HEK293T (cell line): ENCODE measurements at regions not wholly inside any gene's neighbourhood (a gene's known extent, or its start where the extent isn't known, plus 50 kb on each side); places are given as distances from the start of the nearest gene placed in this dataset.

Experiments used
- CTCF ChIA-PET: fragments of 350-600 bp; formaldehyde crosslinking; extraction: SDS; loops from one replicate; lab custom pipeline; 2021; ENCODE audit warnings: antibody characterized with exemption, inconsistent platforms; lab: Yijun Ruan, JAX
- POLR2A ChIA-PET: fragments of 350-600 bp; formaldehyde crosslinking; extraction: SDS; loops from one replicate; lab custom pipeline; 2020; ENCODE audit warnings: antibody characterized with exemption, inconsistent platforms; lab: Yijun Ruan, JAX
- DNase-seq: peaks from one replicate; pipeline ENCODE4 v3.0.0; 2012; ENCODE audit warnings: mixed read lengths; ENCODE audit errors: extremely low spot score
- ARNT ChIP-seq: fragments of 450-650 bp; IDR thresholded peaks from 2 replicates; pipeline ENCODE4 v1.6.1; 2017; ENCODE audit warnings: mild to moderate bottlenecking
- BHLHE40 ChIP-seq: fragments of 450-650 bp; IDR thresholded peaks from 2 replicates; pipeline ENCODE4 v1.6.1; 2016; ENCODE audit warnings: mild to moderate bottlenecking, moderate library complexity, borderline replicate concordance
- CTBP1 ChIP-seq: fragments of 450-650 bp; IDR thresholded peaks from 2 replicates; pipeline ENCODE4 v1.6.1; 2016; ENCODE audit warnings: borderline replicate concordance
- ELF4 ChIP-seq: fragments of 450-650 bp; IDR thresholded peaks from 2 replicates; pipeline ENCODE4 v1.6.1; 2017; ENCODE audit warnings: antibody characterized with exemption
- FOXA1 ChIP-seq: fragments of 450-650 bp; IDR thresholded peaks from 2 replicates; pipeline ENCODE4 v1.6.1; 2016; ENCODE audit warnings: mild to moderate bottlenecking
- FOXK2 ChIP-seq: fragments of 450-650 bp; IDR thresholded peaks from 2 replicates; pipeline ENCODE4 v1.6.1; 2016; ENCODE audit warnings: mild to moderate bottlenecking
- FOXM1 ChIP-seq: fragments of 450-650 bp; IDR thresholded peaks from 2 replicates; pipeline ENCODE4 v1.6.1; 2017; ENCODE audit warnings: mild to moderate bottlenecking, borderline replicate concordance
- HDGF ChIP-seq: fragments of 450-650 bp; IDR thresholded peaks from 2 replicates; pipeline ENCODE4 v1.6.1; 2017; ENCODE audit warnings: antibody characterized with exemption, borderline replicate concordance
- L3MBTL2 ChIP-seq: fragments of 450-650 bp; conservative IDR thresholded peaks from 2 replicates; pipeline ENCODE4 v1.6.1; 2016; ENCODE audit warnings: mild to moderate bottlenecking
- LEF1 ChIP-seq: fragments of 450-650 bp; IDR thresholded peaks from 2 replicates; pipeline ENCODE4 v1.6.1; 2017; ENCODE audit warnings: mild to moderate bottlenecking, borderline replicate concordance
- NFRKB ChIP-seq: fragments of 450-650 bp; IDR thresholded peaks from 2 replicates; pipeline ENCODE4 v1.6.1; 2016; ENCODE audit warnings: mild to moderate bottlenecking, moderate library complexity
- SP1 ChIP-seq: fragments of 450-650 bp; IDR thresholded peaks from 2 replicates; pipeline ENCODE4 v1.6.1; 2017
- SUZ12 ChIP-seq: fragments of 450-650 bp; IDR thresholded peaks from 2 replicates; pipeline ENCODE4 v1.6.1; 2016; ENCODE audit warnings: mild to moderate bottlenecking
- TARDBP ChIP-seq: fragments of 450-650 bp; IDR thresholded peaks from 2 replicates; pipeline ENCODE4 v1.6.1; 2016
- ZNF384 ChIP-seq: fragments of 450-650 bp; IDR thresholded peaks from 2 replicates; pipeline ENCODE4 v1.6.1; 2016
- TF ChIP-seq, protein P1 (sequence below): fragments of 450-650 bp; IDR thresholded peaks from 2 replicates; pipeline ENCODE4 v1.6.1; 2016

DNA sequence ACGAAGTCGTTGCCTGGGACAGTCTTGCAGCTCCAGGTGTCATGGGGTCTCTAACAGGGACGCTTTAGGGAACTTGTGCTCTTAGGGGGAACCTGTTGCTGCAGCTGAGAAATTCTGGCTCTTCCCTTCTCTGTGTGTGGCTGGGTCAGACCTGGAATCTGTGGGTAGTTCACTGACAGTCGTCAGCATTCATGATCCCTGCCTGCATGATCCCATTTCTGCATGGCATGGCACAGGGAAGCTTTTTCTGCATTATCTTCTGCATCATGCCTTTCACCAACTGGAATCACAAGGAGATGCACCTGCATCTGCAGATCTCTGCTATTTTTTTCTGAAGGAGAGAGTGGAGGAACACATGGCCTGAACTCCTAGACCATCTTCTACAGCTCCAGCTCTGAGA lies 85.6 kb downstream of the SOX9 start:
- POLR2A ChIA-PET: no interaction called here

DNA sequence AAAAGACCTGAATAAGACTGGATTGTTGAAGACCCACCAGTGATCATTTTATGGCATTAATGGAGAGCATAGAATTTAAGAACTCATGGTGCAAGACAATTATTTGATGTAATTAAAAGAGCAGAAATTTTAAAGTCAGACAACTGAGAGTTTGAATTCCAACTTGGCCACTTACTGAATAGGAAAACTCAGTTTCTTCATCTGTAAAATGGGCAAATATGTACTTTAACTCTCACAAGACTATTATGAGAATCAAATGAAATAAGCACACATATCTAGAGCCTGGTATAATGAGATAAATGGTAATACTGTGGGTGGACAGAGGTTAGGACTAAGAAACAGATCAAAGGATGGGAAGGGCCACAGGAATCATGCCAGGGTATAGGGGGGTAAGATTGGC lies 88.0 kb downstream of the SOX9 start:
- ChIA-PET POLR2A (no interaction called here), CTCF (no interaction called here)
- DNase-seq: no peak
- TF ChIP-seq FOXA1 (no peak), CTBP1 (no peak), ELF4 (no peak), LEF1 (no peak)

More for the DNA sequence above, 85.6 kb downstream of the SOX9 start:
- no peak for DNase-seq
- CTCF ChIA-PET: no interaction called here
- TF ChIP-seq CTBP1 (no peak), FOXA1 (no peak), BHLHE40 (no peak), TARDBP (no peak), NFRKB (no peak), SP1 (no peak), L3MBTL2 (no peak), SUZ12 (no peak), ELF4 (no peak), ZNF384 (no peak), ARNT (no peak), HDGF (no peak), FOXM1 (no peak), LEF1 (no peak), FOXK2 (no peak)
- TF ChIP-seq, protein P1, sequence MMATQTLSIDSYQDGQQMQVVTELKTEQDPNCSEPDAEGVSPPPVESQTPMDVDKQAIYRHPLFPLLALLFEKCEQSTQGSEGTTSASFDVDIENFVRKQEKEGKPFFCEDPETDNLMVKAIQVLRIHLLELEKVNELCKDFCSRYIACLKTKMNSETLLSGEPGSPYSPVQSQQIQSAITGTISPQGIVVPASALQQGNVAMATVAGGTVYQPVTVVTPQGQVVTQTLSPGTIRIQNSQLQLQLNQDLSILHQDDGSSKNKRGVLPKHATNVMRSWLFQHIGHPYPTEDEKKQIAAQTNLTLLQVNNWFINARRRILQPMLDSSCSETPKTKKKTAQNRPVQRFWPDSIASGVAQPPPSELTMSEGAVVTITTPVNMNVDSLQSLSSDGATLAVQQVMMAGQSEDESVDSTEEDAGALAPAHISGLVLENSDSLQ: no peak

DNA sequence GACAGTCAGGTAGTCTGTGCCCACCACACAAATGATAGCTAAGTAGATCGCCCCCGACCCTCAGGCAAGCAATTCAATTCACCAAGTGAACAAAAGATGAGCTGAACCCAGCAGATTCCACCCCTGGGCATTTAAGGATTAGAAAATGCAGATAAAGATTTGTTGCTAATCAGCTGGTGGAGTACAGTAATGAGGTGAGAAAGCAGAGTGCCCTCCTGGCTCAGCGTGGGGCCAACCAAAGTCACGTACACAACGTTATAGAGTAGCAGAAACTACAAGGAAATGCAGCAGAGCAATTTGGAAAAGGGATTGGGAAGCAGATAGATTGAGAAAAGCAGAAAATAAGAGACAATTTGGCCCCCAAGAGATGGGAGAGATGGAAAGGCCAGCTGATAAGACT lies 91.2 kb downstream of the SOX9 start:
- POLR2A ChIA-PET: no interaction called here
- no peak for DNase-seq
- CTCF ChIA-PET: no interaction called here

DNA sequence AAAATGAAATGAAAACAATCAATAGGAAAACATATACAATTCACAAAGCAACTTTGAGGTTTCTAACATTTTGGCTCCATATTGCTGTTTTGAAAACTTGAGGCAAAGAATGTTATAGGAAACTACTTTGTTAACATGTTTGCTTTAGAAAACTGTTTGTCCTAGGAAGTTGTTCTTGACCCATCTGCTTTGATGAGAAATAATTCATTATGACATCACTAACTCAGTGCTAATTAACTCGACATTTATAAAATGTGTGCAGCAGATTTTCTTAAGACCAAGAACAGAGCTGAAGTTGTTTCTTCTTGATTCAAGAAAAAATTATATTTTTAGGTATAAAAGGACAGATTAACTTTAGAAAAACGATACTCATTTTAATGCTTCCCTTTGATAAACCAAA lies 94.7 kb downstream of the SOX9 start:
- TF ChIP-seq FOXK2 (no peak), TARDBP (no peak), LEF1 (no peak), SUZ12 (no peak), ELF4 (no peak), FOXA1 (no peak)

More for the DNA sequence above, 91.2 kb downstream of the SOX9 start:
- TF ChIP-seq ZNF384 (no peak), CTBP1 (no peak), BHLHE40 (no peak), TARDBP (no peak), FOXK2 (no peak), FOXM1 (no peak), SP1 (no peak), HDGF (no peak), NFRKB (no peak), ELF4 (no peak), LEF1 (no peak), FOXA1 (no peak), L3MBTL2 (no peak), SUZ12 (no peak), ARNT (no peak)
- TF ChIP-seq, protein P1: no peak

DNA sequence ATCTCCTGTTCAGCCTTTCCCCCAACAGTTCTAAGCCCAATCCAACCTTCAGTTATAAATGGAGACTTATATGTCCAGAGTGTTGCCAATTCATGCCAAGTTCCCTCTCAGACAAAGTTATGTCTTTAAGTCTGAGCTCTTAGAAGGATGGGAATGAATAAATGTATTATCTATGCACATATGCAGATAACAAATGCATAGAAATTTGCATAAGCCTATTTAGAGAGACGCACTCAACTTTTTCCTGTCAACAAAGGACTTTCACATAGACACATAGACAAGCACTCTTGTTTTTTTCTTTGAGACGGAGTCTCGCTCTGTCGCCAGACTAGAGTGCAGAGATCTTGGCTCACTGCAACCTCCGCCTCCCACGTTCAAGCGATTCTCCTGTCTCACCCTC lies 95.1 kb downstream of the SOX9 start:
- ChIA-PET CTCF (no interaction called here), POLR2A (no interaction called here)
- TF ChIP-seq L3MBTL2: no peak
- TF ChIP-seq NFRKB: no peak
- TF ChIP-seq, protein P1: no peak
- no peak for TF ChIP-seq FOXK2
- no peak for TF ChIP-seq BHLHE40
- TF ChIP-seq HDGF: no peak
- no peak for TF ChIP-seq FOXA1
- TF ChIP-seq SUZ12: no peak
- no peak for DNase-seq

More for the DNA sequence above, 94.7 kb downstream of the SOX9 start:
- ChIA-PET CTCF (no interaction called here), POLR2A (no interaction called here)
- no peak for DNase-seq

DNA sequence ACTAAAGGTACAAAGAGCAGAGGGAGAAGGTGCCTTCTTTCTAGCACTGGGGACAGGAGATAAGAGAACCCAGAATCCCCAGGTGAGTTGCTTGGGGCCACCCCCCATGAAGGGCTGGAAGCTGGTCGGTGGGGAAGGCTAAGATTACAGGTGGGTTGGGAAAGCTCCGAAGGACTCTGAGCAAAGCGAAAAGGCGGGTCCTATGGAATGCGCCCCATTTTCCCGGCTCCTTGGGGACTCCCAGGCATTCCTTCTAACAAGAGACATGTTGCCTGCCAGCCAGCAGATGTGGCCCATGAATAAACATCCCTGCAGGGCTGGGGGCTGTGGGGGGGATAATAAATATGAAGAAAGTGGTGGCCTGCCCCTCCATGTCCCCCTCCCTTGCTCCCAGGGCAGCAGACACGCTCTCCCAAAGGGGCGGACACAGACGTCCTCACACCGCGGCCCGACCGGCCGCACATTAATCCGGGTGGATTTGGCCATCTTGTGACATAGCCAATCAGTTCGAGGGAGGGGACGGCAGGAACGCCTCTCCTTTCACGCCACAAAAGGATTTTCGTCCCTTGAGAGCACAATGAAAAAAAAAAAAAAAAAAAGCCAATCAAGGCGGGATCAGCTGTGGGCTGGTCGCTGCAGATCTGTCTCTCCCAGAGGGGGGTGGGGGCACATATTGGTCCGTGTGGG lies 98.5 kb downstream of the SOX9 start:
- no peak for DNase-seq
- CTCF ChIA-PET: no interaction called here
- no peak for TF ChIP-seq SP1
- no peak for TF ChIP-seq CTBP1
- TF ChIP-seq ZNF384: no peak
- TF ChIP-seq NFRKB: no peak
- TF ChIP-seq L3MBTL2: no peak
- no peak for TF ChIP-seq FOXM1
- no peak for TF ChIP-seq FOXA1
- no peak for TF ChIP-seq SUZ12
- TF ChIP-seq FOXK2: no peak
- TF ChIP-seq LEF1: no peak
- no peak for TF ChIP-seq BHLHE40
- TF ChIP-seq, protein P1: no peak
- no peak for TF ChIP-seq TARDBP
- no peak for TF ChIP-seq ELF4
- TF ChIP-seq ARNT: no peak
- no peak for TF ChIP-seq HDGF
- POLR2A ChIA-PET: no interaction called here
